ENCODE measurements at regions not wholly inside any gene's neighbourhood (a gene's known extent, or its start where the extent isn't known, plus 50 kb on each side); places are given as distances from the start of the nearest gene placed in this dataset.
"Not testable (repeated sequence)": the region's sequence is repeated elsewhere in the genome, so short reads cannot be mapped to it uniquely, and the experiment has no call there.

DNA sequence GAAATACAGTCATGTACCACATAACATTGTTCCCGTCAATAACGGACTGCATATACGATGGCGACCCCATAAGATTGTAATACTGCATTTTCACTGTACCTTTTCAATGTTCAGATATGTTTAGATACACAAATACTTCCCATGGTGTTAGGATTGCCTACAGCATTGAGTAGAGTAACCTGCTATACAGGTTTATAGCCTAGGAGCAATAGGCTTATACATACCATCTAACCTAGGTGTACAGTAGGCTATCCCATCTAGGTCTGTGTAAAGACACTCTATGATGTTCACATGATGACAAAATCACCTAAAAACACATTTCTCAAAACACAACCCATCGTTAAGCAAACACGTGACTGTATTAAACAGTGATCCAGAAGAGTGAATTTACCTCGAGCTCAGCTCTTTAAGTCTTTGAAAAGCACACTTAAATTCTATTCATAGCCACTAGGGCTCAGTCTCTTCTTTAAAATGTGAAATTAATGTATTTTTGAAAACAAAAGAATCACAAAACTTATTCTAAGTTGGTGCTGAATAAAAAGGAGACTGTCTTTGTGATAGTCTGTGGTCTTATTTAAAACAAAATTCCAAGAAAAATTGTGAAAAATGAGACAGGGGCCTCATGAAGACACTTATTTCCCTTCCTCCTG lies 239.1 kb upstream of the ARID2 start:
- H3K36me3 Mint-ChIP-seq, result no peaks in the 10 kb centered on the region
- CTCF ChIA-PET, result interaction anchor here (0.7 kb wide), 1 partner anchor 9 kb away, joined by 3 read pairs; no protein-coding TSS in a partner anchor
- no peak for DNase-seq
- no peak overlapping the region for H3K4me3 Mint-ChIP-seq
- H3K4me1 Mint-ChIP-seq, result no peaks in the 10 kb centered on the region
- H3K27me3 Mint-ChIP-seq, result no peaks in the 10 kb centered on the region
- H3K27ac Mint-ChIP-seq, result no peak overlapping the region
- no peaks in the 10 kb centered on the region for H3K9me3 Mint-ChIP-seq

DNA sequence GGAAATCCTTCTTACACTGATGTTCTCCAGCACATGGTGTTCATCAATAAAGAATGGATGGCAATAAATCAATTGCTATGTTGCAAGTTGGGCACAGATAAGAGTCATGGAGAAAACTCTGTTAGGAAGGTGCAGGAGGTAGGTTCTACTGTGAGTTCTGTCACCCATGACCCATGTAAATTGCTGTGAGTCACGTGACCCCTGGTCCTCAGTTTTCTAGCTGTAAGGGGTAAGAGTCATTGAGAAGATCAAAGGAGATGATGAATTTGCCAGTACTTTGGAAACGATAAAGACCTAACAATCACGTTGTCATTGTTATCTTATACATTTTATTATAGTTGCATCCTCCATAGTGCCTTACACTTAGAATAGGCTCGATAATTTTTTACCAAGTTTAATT lies 235.2 kb upstream of the ARID2 start:
- DNase-seq, result no peak
- no peaks in the 10 kb centered on the region for H3K9me3 Mint-ChIP-seq
- CTCF ChIA-PET, result no interaction called here
- H3K4me3 Mint-ChIP-seq, result no peak overlapping the region
- H3K36me3 Mint-ChIP-seq, result no peaks in the 10 kb centered on the region
- H3K4me1 Mint-ChIP-seq, result no peaks in the 10 kb centered on the region
- no peaks in the 10 kb centered on the region for H3K27me3 Mint-ChIP-seq
- no peak overlapping the region for H3K27ac Mint-ChIP-seq

DNA sequence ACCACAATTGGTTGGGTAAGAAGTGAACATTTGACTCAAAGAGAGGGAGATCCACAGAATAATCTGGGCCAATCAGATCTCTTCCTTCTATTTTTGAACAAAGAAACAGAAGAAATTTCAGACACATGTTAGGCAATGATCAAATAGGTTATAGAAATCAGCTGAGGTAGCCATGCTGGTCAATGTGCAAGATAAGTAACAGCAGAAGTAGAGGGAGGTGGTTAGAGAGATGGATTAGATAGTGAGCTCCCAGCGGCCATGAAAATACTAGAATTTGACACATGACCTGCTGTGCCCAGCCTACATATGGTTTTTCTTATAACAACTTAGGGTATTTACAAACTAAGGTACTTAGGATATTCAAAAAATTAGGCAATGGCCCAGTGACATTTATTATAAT lies 230.9 kb upstream of the ARID2 start:
- Mint-ChIP-seq H3K27ac (no peak overlapping the region), H3K4me1 (no peaks in the 10 kb centered on the region), H3K9me3 (no peaks in the 10 kb centered on the region), H3K4me3 (no peak overlapping the region), H3K36me3 (no peaks in the 10 kb centered on the region), H3K27me3 (no peaks in the 10 kb centered on the region)
- no peak for DNase-seq
- CTCF ChIA-PET, result no interaction called here

DNA sequence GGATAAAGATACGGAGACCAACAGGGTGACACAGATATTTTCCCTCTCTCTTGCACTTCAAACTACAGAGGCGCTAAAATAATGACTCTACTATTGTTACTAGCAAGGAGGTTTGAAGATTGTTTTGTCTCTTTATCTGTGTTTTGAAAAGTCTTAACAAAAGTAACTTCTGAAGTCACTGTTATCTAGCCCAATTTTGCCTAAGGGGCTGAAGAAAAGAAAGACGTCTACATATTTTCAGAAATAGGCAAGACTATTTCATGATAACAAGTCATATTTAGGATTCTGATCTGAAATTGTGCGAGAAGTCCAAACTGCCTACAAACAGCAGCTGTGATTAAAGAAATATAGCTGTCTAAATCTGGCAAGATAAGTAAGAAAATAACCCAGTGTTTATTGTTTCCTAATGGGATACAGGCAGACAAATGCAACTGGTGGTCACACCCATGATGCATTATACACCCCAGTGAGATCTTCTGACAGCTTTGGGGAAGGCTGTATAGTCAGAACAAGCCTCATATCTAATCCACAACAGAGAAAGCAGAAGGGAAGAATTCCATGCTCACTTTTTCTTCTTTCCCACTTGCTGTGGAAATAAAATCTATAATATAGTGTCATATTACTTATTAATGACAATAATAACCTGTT lies 226.9 kb upstream of the ARID2 start:
- Mint-ChIP-seq H3K27me3 (no peaks in the 10 kb centered on the region), H3K9me3 (no peaks in the 10 kb centered on the region), H3K4me3 (no peak overlapping the region), H3K27ac (no peak overlapping the region), H3K4me1 (no peaks in the 10 kb centered on the region), H3K36me3 (no peaks in the 10 kb centered on the region)
- CTCF ChIA-PET, result no interaction called here
- no peak for DNase-seq

DNA sequence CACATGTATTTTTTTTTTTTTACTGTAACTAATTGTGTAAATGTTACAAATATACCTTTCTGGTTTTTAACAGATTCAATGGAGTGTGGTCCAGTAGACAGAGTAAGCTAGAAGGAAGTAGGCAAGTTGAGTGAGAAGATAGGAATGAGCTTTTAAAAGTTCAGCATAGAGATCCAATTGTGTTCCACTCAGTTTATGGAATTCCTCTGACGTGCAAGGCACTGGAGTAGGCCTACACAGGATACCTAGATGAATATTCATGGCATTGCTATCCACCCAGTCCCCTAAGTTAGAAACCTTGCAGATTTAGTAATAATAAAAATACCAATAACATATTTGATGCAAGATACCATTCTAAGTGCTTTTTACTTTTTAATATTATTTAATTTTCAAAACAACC lies 225.6 kb upstream of the ARID2 start:
- H3K27me3 Mint-ChIP-seq, result no peaks in the 10 kb centered on the region
- CTCF ChIA-PET, result no interaction called here
- no peak for DNase-seq
- H3K4me1 Mint-ChIP-seq, result no peaks in the 10 kb centered on the region
- no peak overlapping the region for H3K27ac Mint-ChIP-seq
- H3K4me3 Mint-ChIP-seq, result no peak overlapping the region
- H3K9me3 Mint-ChIP-seq, result no peaks in the 10 kb centered on the region
- no peaks in the 10 kb centered on the region for H3K36me3 Mint-ChIP-seq

DNA sequence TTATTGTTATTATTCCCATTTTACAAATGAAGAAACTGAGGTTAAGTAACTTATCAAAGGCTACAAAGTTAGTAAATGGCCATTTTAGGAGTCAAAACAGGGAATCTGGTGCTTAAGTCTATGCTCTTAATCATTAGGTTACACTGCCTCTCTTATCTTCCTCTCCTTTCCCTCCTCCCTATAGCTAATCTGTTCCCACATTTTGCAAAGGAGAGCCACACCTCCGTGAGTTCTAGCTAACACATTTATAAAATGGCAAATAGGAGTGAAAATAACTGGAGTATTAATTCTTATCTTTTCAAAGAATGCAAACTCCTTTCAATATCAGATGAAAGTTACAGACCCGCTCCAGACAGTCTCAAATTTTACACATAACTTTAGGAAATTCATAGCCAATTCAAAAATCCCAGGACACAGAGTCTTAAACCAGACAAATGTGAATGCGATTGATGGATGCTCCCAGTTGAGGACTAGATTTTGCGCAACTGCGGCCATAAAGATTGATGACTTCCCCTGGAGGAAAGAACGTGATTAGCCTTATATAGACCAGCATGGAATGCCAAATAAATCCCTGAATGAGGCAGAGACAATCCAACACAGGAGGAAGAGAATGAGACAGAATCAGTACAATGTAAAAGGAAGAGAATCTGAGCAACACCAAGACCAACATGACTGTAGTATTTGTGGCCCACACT lies 225.0 kb upstream of the ARID2 start:
- Mint-ChIP-seq H3K27ac (no peak overlapping the region), H3K36me3 (no peaks in the 10 kb centered on the region), H3K4me1 (no peaks in the 10 kb centered on the region), H3K9me3 (no peaks in the 10 kb centered on the region), H3K4me3 (no peak overlapping the region), H3K27me3 (no peaks in the 10 kb centered on the region)
- DNase-seq, result no peak
- CTCF ChIA-PET, result no interaction called here

DNA sequence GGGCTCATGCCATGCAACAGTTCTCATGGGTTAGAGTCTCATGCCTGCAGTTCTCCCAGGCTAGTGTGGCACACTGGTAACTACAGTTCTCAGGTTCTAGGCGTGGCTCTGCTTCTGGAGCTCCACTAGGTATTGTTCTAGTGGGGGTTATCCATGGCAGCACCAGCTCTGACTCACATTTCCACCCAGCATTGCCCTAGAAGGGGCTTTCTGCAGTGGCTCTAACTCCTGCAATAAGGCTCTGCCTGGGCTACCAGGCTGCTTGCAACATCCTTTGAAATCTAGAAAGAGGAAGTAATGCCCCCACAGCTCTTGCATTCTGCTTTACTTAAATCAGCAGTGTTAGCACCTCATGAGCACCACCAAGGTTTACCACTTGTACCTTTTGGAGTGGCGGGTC lies 220.3 kb upstream of the ARID2 start:
- CTCF ChIA-PET, result no interaction called here
- DNase-seq, result no peak

DNA sequence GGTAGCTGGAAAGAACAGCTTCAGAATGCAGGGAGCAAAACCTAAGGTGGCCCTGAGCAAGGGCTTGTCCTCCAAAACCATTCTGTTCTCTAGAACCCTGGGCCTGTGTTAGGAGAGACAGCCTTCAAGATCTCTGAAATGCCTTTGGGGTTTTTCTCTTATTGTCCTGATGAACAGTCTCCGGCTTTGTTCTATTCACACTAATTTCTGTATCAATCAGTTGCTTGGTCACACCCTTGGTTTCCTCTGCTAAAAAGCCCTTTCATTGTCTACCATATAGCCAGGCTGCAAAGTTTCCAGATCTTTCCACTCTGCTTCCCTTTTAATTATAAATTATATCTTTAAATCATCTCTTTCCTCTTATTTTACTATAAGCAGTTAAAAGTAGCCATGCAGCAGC lies 219.9 kb upstream of the ARID2 start:
- CTCF ChIA-PET, result no interaction called here
- no peak overlapping the region for H3K27ac Mint-ChIP-seq
- no peak for DNase-seq
- no peaks in the 10 kb centered on the region for H3K4me1 Mint-ChIP-seq
- peaks cover 8% of the 10 kb centered on the region for H3K9me3 Mint-ChIP-seq
- H3K36me3 Mint-ChIP-seq, result no peaks in the 10 kb centered on the region
- H3K4me3 Mint-ChIP-seq, result no peak overlapping the region
- no peaks in the 10 kb centered on the region for H3K27me3 Mint-ChIP-seq

More for the DNA sequence above, 220.3 kb upstream of the ARID2 start:
- Mint-ChIP-seq H3K9me3 (peaks cover 8% of the 10 kb centered on the region), H3K36me3 (no peaks in the 10 kb centered on the region), H3K27ac (no peak overlapping the region), H3K27me3 (no peaks in the 10 kb centered on the region), H3K4me3 (no peak overlapping the region), H3K4me1 (no peaks in the 10 kb centered on the region)

DNA sequence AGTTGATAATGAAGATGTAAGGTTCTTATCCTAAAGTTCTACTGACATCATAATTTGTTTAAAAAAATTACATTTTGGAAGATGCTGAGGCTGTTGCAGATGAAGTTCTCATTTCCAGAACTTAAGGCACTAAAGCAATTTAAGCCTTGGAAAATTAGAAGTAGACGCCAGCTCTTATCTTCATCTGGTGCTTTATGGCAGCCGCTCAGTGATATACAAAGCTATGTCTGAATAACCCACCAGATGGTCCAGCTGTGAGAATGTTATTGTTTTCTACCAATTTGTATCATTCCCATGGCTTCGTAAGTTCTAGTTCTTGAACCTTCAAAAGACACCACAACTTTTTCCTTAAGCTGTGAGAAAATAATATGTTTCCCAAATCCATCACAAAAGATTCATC lies 212.1 kb upstream of the ARID2 start:
- H3K27me3 Mint-ChIP-seq, result no peaks in the 10 kb centered on the region
- H3K36me3 Mint-ChIP-seq, result no peaks in the 10 kb centered on the region
- no peak overlapping the region for H3K27ac Mint-ChIP-seq
- CTCF ChIA-PET, result interaction anchor here (1.0 kb wide), 1 partner anchor 27 kb away, joined by 3 read pairs; no protein-coding TSS in a partner anchor
- no peak overlapping the region for H3K4me3 Mint-ChIP-seq
- no peak for DNase-seq
- peaks cover 12% of the 10 kb centered on the region for H3K4me1 Mint-ChIP-seq
- peaks cover under 1% of the 10 kb centered on the region for H3K9me3 Mint-ChIP-seq

DNA sequence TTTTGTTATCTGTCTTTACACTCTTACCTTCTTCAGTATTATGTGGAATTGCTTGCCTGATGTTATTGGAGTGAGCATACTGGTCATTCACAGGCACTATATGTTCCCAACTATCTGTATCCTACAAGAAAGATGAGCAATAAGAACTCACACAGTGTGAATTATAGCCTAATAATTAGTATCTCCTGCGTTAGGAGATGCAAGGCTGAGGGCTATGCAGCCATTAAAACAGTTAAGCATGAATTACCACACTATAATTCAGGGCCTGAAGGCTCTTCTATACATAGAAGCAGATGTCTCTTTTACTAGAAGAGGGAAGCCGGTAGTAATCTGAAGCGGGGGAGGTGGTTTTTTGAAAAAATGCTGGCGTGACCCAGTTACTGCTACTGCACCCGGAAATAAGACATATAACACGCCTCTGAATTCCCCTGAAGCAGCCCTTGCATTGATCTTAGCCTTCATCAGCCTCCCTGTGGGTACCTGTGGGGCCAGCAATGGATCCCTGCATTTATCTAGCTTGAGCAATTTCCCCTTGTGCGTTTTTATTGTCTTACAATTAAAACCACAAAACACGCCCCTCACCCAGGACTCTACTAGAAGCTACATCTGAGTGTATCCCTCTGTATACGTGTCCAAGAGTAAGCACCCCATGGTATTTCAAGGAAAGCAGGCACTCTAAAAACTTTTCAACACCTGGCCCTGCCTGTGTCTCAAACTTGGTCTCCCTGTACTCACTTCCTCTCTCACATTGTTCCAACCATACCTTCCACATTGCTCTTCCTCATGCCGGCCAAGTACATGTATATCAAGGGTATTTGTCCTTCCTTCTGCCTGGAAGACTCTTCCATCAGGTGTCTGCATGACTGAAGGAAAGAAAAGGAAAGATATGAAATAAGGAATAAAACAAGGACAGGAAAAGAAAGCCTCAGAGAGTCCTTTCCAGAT lies 210.9 kb upstream of the ARID2 start:
- Mint-ChIP-seq H3K4me3 (no peak overlapping the region), H3K27ac (peak overlapping the region; percentile 72), H3K36me3 (no peaks in the 10 kb centered on the region), H3K9me3 (peaks cover 10% of the 10 kb centered on the region), H3K27me3 (no peaks in the 10 kb centered on the region), H3K4me1 (peaks cover 12% of the 10 kb centered on the region)
- CTCF ChIA-PET, result no interaction called here
- peak; percentile 54 for DNase-seq

DNA sequence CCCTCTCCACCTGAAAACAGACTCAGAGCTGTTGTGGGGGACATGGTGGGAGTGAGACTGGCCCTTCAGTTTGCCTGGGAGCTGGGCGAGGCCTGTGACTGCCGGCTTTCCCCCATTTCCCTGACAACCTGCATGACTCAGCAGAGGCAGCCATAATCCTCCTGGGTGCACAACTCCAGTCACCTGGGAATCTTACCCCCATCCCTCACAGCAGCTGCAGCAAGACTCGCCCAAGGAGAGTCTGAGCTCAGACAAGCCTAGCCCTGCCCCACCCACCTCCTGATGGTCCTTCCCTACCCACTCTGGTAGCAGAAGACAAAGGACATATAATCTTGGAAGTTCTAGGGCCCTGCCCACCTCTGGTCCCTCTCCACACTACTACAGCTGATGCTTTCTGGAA lies 207.3 kb upstream of the ARID2 start:
- Mint-ChIP-seq H3K4me1 (peaks cover 12% of the 10 kb centered on the region), H3K4me3 (no peak overlapping the region), H3K27ac (no peak overlapping the region), H3K27me3 (peaks cover 5% of the 10 kb centered on the region), H3K36me3 (peaks cover 5% of the 10 kb centered on the region), H3K9me3 (peaks cover 27% of the 10 kb centered on the region)
- CTCF ChIA-PET, result no interaction called here
- DNase-seq, result no peak

DNA sequence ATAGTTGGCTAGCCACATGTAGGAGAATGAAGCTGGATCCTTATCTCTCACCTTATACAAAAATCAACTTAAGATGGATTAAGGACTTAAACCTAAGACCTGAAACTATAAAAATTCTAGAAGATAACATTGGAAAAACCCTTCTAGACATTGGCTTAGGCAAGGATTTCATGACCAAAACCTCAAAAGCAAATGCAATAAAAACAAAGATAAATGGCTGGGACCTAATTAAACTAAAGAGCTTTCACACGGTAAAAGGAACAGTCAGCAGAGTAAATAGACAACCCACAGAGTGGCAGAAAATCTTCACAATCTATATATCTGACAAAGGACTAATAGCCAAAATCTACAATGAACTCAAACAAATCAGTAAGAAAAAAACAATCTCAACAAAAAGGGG lies 202.7 kb upstream of the ARID2 start:
- H3K4me3 Mint-ChIP-seq, H3K36me3 Mint-ChIP-seq, CTCF ChIA-PET, DNase-seq, H3K27me3 Mint-ChIP-seq, H3K27ac Mint-ChIP-seq, H3K4me1 Mint-ChIP-seq: not testable (repeated sequence)
- H3K9me3 Mint-ChIP-seq, result peaks cover 34% of the 10 kb centered on the region

DNA sequence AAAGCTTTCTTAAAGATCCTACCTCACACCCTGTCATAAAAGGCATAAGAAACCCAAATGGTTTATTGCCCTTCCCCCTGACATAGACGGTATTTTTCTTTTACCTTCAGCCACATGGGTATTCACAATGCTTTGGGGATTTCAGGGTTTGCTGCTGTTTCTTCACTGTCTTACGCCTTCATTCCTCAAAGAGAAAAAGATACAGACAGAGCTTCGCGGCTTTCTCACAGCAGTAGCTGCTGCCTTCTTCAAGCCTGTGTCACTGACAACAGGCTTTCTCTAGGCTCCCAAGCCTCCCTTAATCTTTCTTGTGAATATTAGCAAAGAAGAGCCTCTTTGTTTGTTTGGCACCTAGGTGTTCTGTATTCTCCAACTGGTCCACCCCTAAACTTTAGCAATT lies 197.4 kb upstream of the ARID2 start:
- no peak overlapping the region for H3K4me3 Mint-ChIP-seq
- H3K27ac Mint-ChIP-seq, result no peak overlapping the region
- no peaks in the 10 kb centered on the region for H3K4me1 Mint-ChIP-seq
- no peak for DNase-seq
- CTCF ChIA-PET, result interaction anchor here (1.2 kb wide), 1 partner anchor 317 kb away, joined by 3 read pairs; no protein-coding TSS in a partner anchor
- H3K36me3 Mint-ChIP-seq, result no peaks in the 10 kb centered on the region
- H3K9me3 Mint-ChIP-seq, result peaks cover 7% of the 10 kb centered on the region
- H3K27me3 Mint-ChIP-seq, result peaks cover 15% of the 10 kb centered on the region

DNA sequence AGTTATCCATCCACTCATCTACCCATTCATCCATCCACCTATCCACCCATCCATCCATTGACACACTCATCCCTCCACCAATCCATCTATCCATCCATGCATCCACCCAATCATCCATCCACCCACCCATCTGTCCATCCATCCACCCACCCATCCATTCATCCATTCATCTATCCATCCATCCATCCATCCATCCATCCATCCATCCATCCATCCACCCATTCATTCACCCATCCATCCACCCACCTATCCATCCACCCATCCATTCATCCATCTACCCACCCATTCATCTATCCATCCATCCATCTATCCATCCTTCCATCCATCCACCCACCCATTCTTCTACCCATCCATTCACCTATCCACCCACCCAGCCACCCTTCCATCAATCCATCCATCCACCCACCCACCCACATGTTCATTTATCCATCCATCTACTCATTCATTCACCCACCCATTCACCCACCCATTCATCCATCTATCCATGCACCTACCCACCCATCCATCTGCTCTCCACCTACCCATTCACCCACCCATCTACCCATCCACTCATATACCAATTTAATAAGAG lies 193.8 kb upstream of the ARID2 start:
- no peaks in the 10 kb centered on the region for H3K4me1 Mint-ChIP-seq
- no peak overlapping the region for H3K27ac Mint-ChIP-seq
- no peak overlapping the region for H3K4me3 Mint-ChIP-seq
- peaks cover 14% of the 10 kb centered on the region for H3K27me3 Mint-ChIP-seq
- CTCF ChIA-PET, result interaction anchor here (1.7 kb wide), 1 partner anchor 8 kb away, joined by 4 read pairs; no protein-coding TSS in a partner anchor
- DNase-seq, result no peak
- H3K36me3 Mint-ChIP-seq, result no peaks in the 10 kb centered on the region
- no peaks in the 10 kb centered on the region for H3K9me3 Mint-ChIP-seq

All from activated naive CD4-positive, alpha-beta T cell treated with anti-CD3 and anti-CD28 coated beads, Interleukin-2, amount 10 ng/mL, durations not matched to agents 7 days and 5 days (primary cell).